ENCODE measurements at regions not wholly inside any gene's neighbourhood (a gene's known extent, or its start where the extent isn't known, plus 50 kb on each side); places are given as distances from the start of the nearest gene placed in this dataset.
"Not testable (repeated sequence)": the region's sequence is repeated elsewhere in the genome, so short reads cannot be mapped to it uniquely, and the experiment has no call there.

DNA sequence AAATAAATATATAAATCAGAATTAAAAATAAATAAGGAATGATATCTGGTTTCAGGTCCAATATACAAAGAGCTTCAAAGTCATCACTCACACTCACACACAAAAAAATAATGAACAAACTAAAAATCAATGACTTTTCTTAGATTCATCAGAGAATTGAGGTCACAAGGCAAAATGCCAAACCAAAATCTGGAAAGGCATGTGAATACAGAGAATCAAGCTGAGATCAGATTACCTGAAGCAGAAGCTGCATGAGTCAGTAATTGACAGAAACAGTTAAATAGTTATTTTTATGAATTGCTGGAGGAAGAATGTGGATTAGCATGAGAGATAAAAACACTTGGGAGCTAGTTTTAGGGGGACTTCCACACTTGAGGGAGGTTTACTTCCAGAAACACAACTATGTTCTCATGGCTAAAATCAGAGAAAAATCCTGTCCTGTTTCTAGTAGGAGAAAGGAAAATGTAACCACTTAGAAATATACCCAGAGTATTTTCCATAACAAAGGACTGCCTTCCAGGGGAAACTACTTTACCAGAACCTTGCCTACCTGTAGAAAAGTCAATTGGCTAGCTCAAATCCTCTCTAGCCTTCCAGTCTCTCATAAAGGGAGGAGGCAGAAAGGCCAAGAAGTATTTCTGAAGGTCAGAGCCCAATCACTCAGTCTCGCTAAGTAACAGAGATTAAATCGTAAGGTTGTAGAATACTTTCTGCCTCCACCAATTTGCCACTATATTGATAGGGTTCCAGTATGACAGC is 536.6 kb upstream of the NR5A2 start:
- no peak overlapping the region for H3K27ac ChIP-seq
- peaks cover 0 to 10% (median 3%) of the 10 kb centered on the region in 4 donors for H3K9me3 ChIP-seq
- no peaks in the 10 kb centered on the region for H3K27me3 ChIP-seq
- no peaks in the 10 kb centered on the region for H3K4me1 ChIP-seq
- no peak overlapping the region for H3K4me3 ChIP-seq
- DNase-seq = no peak
- no peak for TF ChIP-seq POLR2A (IDR thresholded peaks at IDR 0.05)
- TF ChIP-seq, protein P1, sequence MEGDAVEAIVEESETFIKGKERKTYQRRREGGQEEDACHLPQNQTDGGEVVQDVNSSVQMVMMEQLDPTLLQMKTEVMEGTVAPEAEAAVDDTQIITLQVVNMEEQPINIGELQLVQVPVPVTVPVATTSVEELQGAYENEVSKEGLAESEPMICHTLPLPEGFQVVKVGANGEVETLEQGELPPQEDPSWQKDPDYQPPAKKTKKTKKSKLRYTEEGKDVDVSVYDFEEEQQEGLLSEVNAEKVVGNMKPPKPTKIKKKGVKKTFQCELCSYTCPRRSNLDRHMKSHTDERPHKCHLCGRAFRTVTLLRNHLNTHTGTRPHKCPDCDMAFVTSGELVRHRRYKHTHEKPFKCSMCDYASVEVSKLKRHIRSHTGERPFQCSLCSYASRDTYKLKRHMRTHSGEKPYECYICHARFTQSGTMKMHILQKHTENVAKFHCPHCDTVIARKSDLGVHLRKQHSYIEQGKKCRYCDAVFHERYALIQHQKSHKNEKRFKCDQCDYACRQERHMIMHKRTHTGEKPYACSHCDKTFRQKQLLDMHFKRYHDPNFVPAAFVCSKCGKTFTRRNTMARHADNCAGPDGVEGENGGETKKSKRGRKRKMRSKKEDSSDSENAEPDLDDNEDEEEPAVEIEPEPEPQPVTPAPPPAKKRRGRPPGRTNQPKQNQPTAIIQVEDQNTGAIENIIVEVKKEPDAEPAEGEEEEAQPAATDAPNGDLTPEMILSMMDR (IDR thresholded peaks at IDR 0.05) = no peak
- no peaks in the 10 kb centered on the region for H3K36me3 ChIP-seq

DNA sequence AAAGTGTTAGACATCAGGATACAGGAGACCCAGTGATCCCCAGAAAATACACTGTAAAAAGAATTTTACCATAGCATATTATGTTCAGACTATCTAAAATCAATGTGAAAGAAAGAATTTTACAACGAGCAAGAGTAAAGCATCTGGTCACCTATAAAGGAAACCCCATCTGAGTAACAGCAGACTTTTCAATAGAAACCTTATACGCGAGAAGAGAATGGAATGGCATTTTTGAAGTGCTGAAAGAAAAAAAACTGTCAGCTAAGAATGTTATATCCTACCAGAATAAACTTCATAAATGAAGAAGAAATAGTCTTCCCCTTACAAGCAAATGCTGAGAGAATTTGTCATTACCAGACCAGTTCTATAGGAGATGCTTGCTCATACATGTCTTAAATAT is 532.1 kb upstream of the NR5A2 start:
- Histone ChIP-seq H3K27ac (no peak overlapping the region), H3K4me1 (no peaks in the 10 kb centered on the region), H3K4me3 (no peak overlapping the region), H3K27me3 (no peaks in the 10 kb centered on the region), H3K9me3 (peaks cover 0 to 10% (median 3%) of the 10 kb centered on the region in 4 donors), H3K36me3 (no peaks in the 10 kb centered on the region)
- TF ChIP-seq, protein P1 (IDR thresholded peaks at IDR 0.05) = no peak
- TF ChIP-seq POLR2A (IDR thresholded peaks at IDR 0.05) = no peak
- no peak for DNase-seq

DNA sequence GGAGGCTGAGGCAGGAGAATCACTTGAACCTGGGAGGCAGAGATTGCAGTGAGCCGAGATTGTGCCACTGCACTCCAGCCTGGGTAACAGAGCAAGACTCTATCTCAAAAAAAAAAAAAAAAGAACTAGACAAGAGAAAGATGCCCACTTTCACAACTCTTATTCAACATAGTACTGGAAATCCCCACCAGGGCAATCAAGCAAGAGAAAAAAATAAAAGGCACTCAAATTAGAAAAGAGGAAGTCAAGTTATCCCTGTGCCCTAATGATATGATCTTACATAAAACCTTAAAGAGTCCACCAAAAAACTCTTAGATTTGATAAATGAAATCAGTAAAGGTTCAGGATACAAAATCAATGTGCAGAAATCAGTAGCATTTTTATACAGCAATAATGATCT is 528.7 kb upstream of the NR5A2 start:
- H3K27ac ChIP-seq, H3K36me3 ChIP-seq, H3K4me3 ChIP-seq, H3K27me3 ChIP-seq, DNase-seq, H3K4me1 ChIP-seq: not testable (repeated sequence)
- H3K9me3 ChIP-seq = peaks cover 0 to 10% (median under 1%) of the 10 kb centered on the region in 4 donors

DNA sequence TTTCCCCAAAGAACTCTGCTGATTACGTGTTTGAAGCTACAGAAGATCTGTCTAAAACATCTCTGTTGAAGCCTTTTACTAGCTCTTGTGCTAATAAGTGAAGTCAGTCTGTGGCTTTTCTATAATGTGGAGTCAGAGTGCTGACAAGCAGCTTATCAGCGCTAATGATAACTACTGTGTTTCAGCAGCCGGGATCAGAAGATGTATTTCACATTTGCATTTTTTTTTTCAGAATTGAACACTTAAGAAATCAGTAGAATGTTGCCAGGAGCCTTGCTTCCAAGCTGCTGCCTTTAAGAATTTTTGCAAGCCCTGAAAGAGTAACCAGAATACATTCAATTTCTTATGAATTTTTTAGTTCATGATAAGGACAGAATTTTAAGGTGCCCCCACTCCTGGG is 519.4 kb upstream of the NR5A2 start:
- H3K36me3 ChIP-seq = no peaks in the 10 kb centered on the region
- H3K9me3 ChIP-seq = no peaks in the 10 kb centered on the region
- H3K27me3 ChIP-seq = no peaks in the 10 kb centered on the region
- H3K4me1 ChIP-seq = no peaks in the 10 kb centered on the region
- DNase-seq = no peak
- H3K27ac ChIP-seq = no peak overlapping the region
- H3K4me3 ChIP-seq = no peak overlapping the region
- no peak for TF ChIP-seq POLR2A (IDR thresholded peaks at IDR 0.05)
- TF ChIP-seq, protein P1 (IDR thresholded peaks at IDR 0.05) = no peak

DNA sequence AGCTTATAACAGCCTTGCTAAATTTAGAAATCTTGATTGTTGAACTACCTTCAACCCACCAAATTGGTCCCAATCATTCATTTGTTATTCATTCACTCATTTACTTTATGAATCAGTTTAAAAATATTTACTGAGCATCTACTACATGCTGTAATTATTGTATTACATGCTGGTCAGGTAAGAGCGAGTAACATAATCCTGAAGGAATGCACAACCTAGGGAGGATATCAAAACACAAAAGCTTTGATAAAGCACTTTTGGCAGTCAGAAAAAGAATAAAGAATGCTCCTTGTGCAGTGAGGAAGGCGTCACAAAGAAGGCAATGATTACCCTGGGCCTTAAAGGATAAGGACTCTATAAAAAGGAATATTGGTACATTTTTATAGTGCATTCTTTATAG is 518.9 kb upstream of the NR5A2 start:
- no peaks in the 10 kb centered on the region for H3K36me3 ChIP-seq
- no peak overlapping the region for H3K27ac ChIP-seq
- H3K27me3 ChIP-seq = no peaks in the 10 kb centered on the region
- TF ChIP-seq, protein P1 (IDR thresholded peaks at IDR 0.05) = no peak
- no peak for TF ChIP-seq POLR2A (IDR thresholded peaks at IDR 0.05)
- no peaks in the 10 kb centered on the region for H3K9me3 ChIP-seq
- no peak for DNase-seq
- no peak overlapping the region for H3K4me3 ChIP-seq
- no peaks in the 10 kb centered on the region for H3K4me1 ChIP-seq

DNA sequence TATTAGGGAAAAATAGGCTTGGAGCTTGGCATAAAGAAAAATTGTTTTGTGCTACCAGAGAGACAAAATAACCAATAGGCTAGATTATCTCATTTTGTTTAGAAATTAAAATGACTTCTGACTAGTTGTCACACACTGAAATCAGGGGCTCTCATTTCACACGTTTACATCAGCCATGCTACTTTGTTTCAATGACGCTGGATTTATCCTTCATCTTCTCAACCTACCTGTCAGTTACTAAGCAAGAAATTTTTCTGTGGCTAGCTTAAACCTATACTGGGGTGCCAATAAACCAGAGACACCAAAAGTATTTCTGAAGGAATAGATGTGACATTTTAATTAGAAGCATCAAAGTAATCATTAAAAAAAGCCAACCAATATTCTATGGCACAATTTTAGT is 518.1 kb upstream of the NR5A2 start:
- Histone ChIP-seq H3K4me3 (no peak overlapping the region), H3K36me3 (no peaks in the 10 kb centered on the region), H3K4me1 (no peaks in the 10 kb centered on the region), H3K27me3 (no peaks in the 10 kb centered on the region), H3K9me3 (no peaks in the 10 kb centered on the region), H3K27ac (no peak overlapping the region)
- no peak for TF ChIP-seq POLR2A (IDR thresholded peaks at IDR 0.05)
- TF ChIP-seq, protein P1 (IDR thresholded peaks at IDR 0.05) = no peak
- DNase-seq = no peak

Measured in Peyer's patch (tissue), 4 donors.